NCI-H526 treated with DMSO at 0.1 percent for 48 hours (cell line): ENCODE measurements at regions not wholly inside any gene's neighbourhood (a gene's known extent, or its start where the extent isn't known, plus 50 kb on each side); places are given as distances from the start of the nearest gene placed in this dataset.

ENCODE experiments used
- DNase-seq: peaks from one replicate; lab custom pipeline; 2025; lab: John Stamatoyannopoulos, UW

GRCh38 chr5:145204743-145205142 lies 630.4 kb downstream of the PRELID2 start:
- DNase-seq, result no peak

DNA sequence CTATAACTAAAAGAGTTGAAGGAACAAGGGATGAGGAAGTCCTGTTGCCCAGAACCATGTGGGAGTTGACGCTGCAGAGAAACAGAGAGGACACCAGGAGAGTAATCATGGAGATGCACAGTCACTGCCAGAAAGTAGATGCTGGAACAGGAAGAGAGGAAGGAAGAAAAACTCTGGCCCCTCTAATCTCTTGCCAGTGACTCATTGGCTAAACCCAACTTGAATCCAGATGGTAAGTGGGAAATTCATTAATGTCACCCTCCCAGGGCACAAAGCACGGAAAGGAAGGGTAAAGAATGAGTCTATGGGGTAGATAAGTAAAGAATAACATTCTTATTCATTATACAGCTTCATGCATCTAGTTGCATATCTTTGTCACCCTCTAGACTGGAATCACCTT lies 631.9 kb downstream of the PRELID2 start:
- no peak for DNase-seq

DNA sequence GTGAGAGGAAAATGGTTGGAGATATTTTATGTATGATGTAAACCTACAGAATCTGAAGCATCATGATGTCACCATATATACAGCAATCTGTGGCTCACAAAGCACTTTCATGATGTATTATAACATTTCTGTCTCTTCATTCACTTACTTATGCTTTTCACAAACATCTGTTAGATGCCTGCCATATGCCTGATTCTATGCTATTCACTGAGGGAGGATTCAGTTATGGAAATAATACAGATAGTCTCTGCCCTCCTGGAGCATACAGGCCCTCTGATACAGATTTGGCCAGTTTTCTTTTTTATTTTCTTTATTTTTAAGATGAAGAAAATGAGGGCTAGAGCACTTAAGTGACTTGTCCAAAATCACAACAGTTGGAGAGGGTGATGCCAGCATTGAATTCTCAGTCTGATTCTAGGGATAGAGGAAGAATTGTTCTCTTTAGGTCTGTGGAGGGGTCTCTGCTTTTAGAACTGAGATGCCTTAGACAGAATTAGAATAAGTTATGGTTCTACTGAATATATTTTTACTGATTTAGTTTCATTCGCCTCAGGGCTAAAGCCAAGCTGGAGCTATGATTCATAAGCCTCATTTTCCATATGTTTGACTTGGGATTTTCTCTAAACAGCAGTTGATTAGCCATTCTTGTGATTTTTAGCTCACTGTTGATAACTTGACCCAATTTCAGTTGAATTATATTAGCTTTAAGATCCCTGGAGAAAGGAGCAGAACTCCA lies 636.4 kb downstream of the PRELID2 start:
- DNase-seq, result no peak

- no peak for DNase-seq
These were observed 645.4 kb downstream of the PRELID2 start for GRCh38 chr5:145189746-145190145.

GRCh38 chr5:145180371-145180770 lies 654.8 kb downstream of the PRELID2 start:
- no peak for DNase-seq

GRCh38 chr5:145178641-145179523 lies 656.3 kb downstream of the PRELID2 start:
- no peak for DNase-seq

DNA sequence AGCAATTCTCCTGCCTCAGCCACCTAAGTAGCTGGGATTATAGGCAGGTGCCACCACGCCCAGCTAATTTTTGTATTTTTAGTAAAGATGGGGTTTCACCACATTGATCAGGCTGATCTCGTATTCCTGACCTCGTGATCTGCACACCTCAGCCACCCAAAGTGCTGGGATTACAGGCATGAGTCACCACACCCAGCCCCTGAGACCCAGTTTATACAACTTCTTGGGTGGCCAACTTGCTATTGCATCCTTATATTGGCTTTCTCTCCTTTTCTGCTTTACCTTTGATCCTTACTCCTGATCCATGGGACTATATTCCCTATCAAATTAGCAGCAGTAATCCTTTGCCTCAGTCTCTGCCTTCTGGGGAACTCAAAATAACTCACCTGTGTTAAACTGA lies 659.1 kb downstream of the PRELID2 start:
- DNase-seq, result no peak

GRCh38 chr5:145166110-145166509 lies 669.0 kb downstream of the PRELID2 start:
- DNase-seq, result no peak

- DNase-seq, result no peak
These were observed 671.3 kb downstream of the PRELID2 start for GRCh38 chr5:145163876-145164275.

DNA sequence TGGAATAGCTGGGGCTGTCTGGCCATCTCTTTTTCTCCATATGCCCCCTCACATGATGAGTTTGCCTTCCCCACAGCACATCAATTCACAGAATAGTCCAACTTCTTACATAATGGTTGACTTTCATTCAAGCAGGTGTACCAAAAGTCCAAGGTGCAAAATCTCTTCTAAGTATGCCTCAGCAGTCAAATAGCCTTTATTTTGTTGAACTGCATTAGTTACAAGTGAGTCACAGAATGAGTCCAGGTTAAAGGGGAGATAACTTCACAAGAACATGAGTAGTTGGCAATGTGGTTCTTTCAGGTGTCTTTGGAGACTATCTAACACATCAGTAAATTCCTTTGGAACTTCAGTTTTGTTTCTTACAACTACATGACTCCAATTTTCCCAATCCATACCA lies 672.5 kb downstream of the PRELID2 start:
- DNase-seq, result no peak

DNA sequence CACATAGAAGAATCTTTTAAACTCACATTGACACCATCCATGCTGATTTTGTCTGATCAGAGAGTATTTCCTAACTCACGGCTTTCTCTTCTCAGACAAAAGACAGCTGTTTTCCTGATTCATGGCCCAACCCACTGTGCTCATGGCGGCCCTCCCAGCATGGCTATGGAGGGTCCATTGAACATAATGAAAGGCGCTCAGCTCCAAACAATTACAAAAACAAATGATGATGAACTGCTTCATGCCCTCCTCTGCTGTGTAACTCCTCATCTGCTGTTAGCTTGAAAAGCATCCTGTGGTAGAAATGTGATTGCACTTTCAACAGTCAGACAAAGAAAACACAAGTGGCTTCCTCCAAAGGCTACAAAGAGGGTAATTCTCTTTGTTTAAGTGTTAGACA lies 673.8 kb downstream of the PRELID2 start:
- DNase-seq, result no peak

- DNase-seq, result no peak
These were observed 674.5 kb downstream of the PRELID2 start for GRCh38 chr5:145160679-145161078.

GRCh38 chr5:145158730-145159129 lies 676.4 kb downstream of the PRELID2 start:
- DNase-seq, result no peak

DNA sequence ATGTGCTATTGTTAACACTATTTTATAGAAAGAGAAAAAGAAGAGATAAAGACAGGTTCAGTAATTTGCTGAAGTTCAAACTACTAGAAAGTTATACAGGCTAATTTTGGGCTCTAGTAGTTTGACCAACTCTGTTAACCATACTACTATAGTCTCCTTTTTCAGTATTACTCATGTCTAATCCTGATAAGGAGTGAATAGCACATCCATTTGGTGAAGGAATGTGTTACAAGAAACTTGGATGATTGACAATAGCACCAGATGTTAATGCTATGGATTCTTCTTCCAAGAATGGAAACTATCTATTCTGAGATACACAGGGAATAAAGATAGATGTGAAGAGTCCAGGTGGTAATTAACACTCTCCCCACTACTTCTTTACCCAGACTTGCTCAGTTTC lies 677.3 kb downstream of the PRELID2 start:
- DNase-seq, result no peak

DNA sequence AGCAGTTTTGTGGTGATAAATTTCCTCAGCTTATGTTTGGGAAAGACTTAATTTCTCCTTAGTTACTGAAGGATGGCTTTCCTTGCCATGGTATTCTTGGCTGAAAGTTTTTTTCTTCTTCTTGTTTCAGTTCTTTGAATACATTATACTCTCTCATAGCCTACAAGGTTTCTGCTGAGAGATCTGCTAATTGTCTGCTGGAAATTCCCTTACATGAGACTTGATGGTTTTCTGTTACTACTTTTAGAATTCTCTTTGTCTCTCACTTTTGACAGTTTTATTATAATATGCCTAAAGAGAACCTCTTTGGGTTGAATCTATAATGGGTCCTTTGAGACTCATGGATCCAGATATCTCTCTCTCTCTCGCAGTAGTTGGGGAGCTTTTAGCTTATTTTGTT lies 693.6 kb downstream of the PRELID2 start:
- DNase-seq, result no peak

DNA sequence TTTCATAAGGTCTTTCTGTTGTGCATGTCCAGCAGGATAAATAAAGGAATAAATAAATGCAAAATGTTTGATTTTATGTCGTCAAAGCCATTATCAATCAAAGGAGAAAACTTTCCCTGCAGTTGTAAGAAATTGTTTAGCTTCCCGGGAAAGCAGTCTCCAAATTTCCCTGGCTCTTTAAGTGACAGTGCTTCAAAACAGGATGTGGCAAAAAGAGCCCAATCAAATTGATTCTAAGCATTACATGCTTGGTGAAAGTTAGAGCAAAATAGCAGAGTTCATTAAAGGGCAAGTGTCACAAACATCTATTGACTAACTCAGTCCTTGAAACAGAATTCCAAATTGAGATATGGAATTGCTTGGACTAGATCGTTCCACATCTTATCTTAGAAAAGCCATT lies 704.1 kb downstream of the PRELID2 start:
- DNase-seq, result no peak

GRCh38 chr5:145129797-145130196 lies 705.3 kb downstream of the PRELID2 start:
- DNase-seq, result no peak

DNA sequence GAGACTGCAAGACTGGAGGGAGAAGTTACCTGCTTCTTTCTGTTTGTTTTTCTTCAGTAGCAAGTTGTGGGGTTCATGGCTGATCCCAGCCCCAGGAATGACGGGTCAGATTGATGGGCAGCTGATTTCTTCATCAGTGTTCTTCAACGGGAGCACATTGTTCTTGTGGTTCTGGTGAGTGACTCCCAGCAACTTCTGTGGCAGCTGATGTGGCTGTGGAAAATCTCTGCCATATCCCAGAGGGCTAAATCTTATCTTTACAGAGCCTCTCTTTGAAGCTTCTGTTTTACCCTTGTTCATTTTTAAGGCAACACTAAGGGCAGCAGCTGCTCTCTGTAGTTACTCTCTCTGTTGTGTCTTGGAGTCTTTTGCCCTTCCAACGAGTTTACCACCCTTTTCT lies 710.3 kb downstream of the PRELID2 start:
- no peak for DNase-seq

DNA sequence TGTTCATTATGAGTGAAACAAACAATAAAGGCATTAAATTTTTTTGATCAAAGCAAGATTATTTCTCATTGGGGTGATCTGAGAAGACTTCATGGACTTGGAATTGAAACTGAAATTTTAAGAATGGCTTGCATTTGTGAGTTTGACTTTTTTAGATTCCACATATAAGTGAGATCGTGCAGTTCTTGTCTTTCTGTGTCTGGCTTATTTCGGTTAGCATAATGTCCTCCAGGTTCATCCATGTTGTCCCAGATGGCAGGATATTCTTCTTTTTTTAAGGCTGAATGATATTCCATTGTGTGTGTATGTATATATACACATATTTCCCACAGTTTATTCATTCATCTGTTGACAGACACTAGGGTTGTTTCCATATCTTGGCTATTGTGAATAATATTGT lies 716.5 kb downstream of the PRELID2 start:
- no peak for DNase-seq

DNA sequence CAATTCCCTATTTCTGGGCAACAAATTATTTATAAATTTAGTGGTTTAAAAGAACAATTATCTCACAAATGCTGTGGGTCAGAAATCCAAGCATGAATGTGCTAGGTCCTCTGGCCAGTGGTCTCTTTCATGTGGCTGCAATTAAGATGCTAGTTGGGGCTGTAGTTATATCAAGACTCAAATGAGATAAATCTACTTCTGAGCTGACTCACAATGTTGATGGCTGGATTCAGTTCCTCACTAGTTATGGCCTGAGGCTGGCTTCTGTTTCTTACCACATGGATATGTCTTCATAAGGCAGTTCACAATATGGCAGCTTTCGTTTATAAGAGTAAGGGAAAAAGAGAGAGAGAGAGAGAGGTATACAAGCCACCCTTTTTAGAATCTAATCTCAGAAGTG lies 717.0 kb downstream of the PRELID2 start:
- no peak for DNase-seq

DNA sequence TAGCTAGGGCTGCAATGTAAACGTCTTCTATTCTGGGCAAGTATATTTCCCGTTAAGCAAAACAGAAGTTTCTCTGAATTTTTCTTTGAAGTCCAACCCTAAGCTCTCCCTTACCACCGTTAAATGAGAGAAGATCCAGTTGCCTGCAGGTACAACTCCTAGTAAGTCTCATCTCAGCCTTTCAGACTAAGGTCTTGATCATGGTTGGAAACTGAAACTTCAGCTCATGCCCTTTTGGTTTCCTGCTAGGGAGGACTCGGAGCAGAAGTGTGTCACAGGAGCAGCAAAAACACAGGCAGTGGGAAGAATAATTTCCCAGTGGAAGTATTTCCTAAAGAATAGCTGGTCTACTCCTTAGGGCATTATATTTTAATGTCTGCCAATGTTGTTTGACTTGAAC lies 717.9 kb downstream of the PRELID2 start:
- no peak for DNase-seq

GRCh38 chr5:145111420-145111819 lies 723.7 kb downstream of the PRELID2 start:
- DNase-seq, result no peak

DNA sequence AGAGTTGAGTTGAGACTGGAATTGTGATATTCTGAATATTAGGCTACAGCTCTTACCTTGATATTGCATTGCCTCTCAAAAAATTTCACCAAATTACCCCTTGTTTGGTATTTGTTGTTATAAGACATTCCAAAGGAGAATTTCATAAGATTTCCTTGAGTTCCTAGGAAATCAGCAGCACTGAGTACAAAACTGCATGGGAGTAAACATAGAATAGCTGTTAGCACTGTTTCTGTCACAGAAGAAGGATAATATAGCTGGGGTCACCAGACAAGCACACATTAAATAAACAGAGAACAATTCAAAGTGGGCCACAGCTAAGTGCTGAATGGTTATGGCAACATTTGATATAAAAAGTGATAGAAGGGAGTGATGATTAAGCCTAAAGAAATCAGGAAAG lies 724.3 kb downstream of the PRELID2 start:
- no peak for DNase-seq
